Endodermal cell (in vitro differentiated cells): ENCODE measurements at regions not wholly inside any gene's neighbourhood (a gene's known extent, or its start where the extent isn't known, plus 50 kb on each side); places are given as distances from the start of the nearest gene placed in this dataset.
A peak's percentile ranks its signal among the peaks of the same experiment; 100 is the strongest.

ENCODE experiments used
- DNase-seq: peaks from one replicate; pipeline ENCODE4 v3.0.0-alpha.2; 2017
- H3K27ac ChIP-seq: 2 replicates; pipeline ENCODE4 v1.5.1; 2013; ENCODE audit warnings: mild to moderate bottlenecking, low read depth, low read length, moderate library complexity
- H3K27me3 ChIP-seq: 2 replicates; pipeline ENCODE4 v1.6.1; 2013; ENCODE audit warnings: mild to moderate bottlenecking, low read length, moderate library complexity; ENCODE audit not compliant: insufficient read depth, control insufficient read depth, poor library complexity, severe bottlenecking
- H3K36me3 ChIP-seq: 2 replicates; pipeline ENCODE4 v1.7.0; 2013; ENCODE audit warnings: mild to moderate bottlenecking, low read length, moderate library complexity; ENCODE audit not compliant: control insufficient read depth, insufficient read depth
- H3K4me1 ChIP-seq: one replicate; pipeline ENCODE4 v1.7.0; 2013; ENCODE audit warnings: low read length; ENCODE audit not compliant: control insufficient read depth, insufficient read depth
- H3K4me3 ChIP-seq: 2 replicates; pipeline ENCODE4 v1.5.1; 2013; ENCODE audit warnings: mild to moderate bottlenecking, low read length, moderate library complexity
- H3K9ac ChIP-seq: 2 replicates; pipeline ENCODE4 v1.6.1; 2013; ENCODE audit warnings: mild to moderate bottlenecking, low read length, moderate library complexity; ENCODE audit not compliant: poor library complexity, severe bottlenecking; ENCODE audit errors: extremely low read depth
- H3K9me3 ChIP-seq: 2 replicates; pipeline ENCODE4 v1.6.1; 2013; ENCODE audit warnings: mild to moderate bottlenecking, low read length, moderate library complexity; ENCODE audit not compliant: control insufficient read depth
- H3K27ac Mint-ChIP-seq: 2 replicates; pipeline ENCODE4 v1.8.0; 2020; ENCODE audit warnings: mixed read lengths
- H3K27me3 Mint-ChIP-seq: 2 replicates; pipeline ENCODE4 v1.8.0; 2021; ENCODE audit warnings: mild to moderate bottlenecking, mixed read lengths; ENCODE audit not compliant: insufficient read depth
- H3K36me3 Mint-ChIP-seq: 2 replicates; pipeline ENCODE4 v1.8.0; 2020; ENCODE audit warnings: low read depth, mixed read lengths
- H3K4me1 Mint-ChIP-seq: 2 replicates; pipeline ENCODE4 v1.8.0; 2020; ENCODE audit warnings: mixed read lengths
- H3K4me3 Mint-ChIP-seq: 2 replicates; pipeline ENCODE4 v1.8.0; 2020; ENCODE audit warnings: mild to moderate bottlenecking, moderate library complexity, mixed read lengths
- H3K9me3 Mint-ChIP-seq: 2 replicates; pipeline ENCODE4 v1.8.0; 2020; ENCODE audit warnings: mild to moderate bottlenecking, mixed read lengths
- CTCF ChIP-seq: fragments of 200-600 bp; sonication (generic); conservative IDR thresholded peaks from 2 replicates; pipeline ENCODE4 v1.5.0; 2021; ENCODE audit warnings: antibody characterized with exemption, mild to moderate bottlenecking
- WGBS, 2 experiments: methylation state at CpG; one replicate each; pipeline versions ENCODE4 v1.1.5 to v1.1.7; 2013; ENCODE audit warnings: missing lambda C conversion rate in 2 of 2, mixed read lengths in 1 of 2; ENCODE audit not compliant: insufficient coverage in 1 of 2, insufficient read length in 1 of 2; 5-methylcytosine and 5-hydroxymethylcytosine counted together

DNA sequence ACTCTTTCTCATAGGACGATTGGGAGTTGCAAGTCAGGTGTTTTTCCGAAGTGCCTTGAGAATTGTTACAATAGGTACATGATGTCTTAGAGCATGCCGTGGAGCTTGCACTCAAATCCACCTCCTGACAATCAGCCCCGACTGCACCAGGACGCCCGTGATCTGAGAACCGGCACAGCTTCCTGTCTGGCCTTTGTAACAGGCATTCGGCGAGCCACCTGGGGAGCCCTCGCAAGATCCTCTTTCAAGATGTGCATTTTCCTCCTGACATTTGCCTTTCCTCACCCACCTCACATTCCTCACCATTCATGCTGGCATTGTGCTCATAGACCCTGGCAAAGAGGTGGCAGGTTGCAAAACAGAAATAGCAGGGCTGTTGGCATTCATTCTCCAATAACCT, 427.3 kb downstream of the GALR1 start:
- TF ChIP-seq CTCF: no peak
- Histone ChIP-seq H3K4me1 (no peaks in the 10 kb centered on the region), H3K36me3 (no peaks in the 10 kb centered on the region), H3K27me3 (no peaks in the 10 kb centered on the region), H3K27ac (no peak overlapping the region), H3K9ac (no peak overlapping the region), H3K4me3 (no peak overlapping the region), H3K9me3 (no peaks in the 10 kb centered on the region)
- H3K27ac Mint-ChIP-seq: no peak overlapping the region
- no peaks in the 10 kb centered on the region for H3K36me3 Mint-ChIP-seq
- peaks cover 4% of the 10 kb centered on the region for H3K27me3 Mint-ChIP-seq
- WGBS, 2 experiments: 22 to 48% methylated on average over 5 to 10 of the region's 10 CpGs
- no peak overlapping the region for H3K4me3 Mint-ChIP-seq
- peaks cover 4% of the 10 kb centered on the region for H3K4me1 Mint-ChIP-seq
- no peaks in the 10 kb centered on the region for H3K9me3 Mint-ChIP-seq
- peak; percentile 75 for DNase-seq

DNA sequence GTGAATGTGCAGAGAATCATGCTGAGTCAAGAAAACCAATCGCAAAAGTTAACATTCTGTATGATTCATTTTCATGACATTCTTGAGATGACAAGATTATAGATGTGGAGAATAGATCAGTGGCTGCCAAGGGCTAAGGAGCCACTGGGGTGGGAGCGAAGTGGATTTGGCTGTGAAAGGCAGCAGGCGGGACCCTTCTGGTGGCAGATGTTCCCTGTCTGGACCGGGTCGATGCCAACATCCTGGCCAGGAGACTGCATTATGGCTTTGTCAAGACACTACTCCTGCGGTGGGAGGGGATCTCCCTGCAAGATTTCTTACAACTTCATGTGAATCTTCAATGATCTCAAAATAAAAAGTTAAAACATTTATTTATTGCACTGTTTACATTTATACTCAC, 427.9 kb downstream of the GALR1 start:
- Histone ChIP-seq H3K4me1 (no peaks in the 10 kb centered on the region), H3K9me3 (no peaks in the 10 kb centered on the region), H3K27me3 (no peaks in the 10 kb centered on the region), H3K4me3 (no peak overlapping the region), H3K27ac (no peak overlapping the region), H3K9ac (no peak overlapping the region), H3K36me3 (no peaks in the 10 kb centered on the region)
- no peak for DNase-seq
- no peak overlapping the region for H3K27ac Mint-ChIP-seq
- peaks cover 4% of the 10 kb centered on the region for H3K4me1 Mint-ChIP-seq
- no peak for TF ChIP-seq CTCF
- H3K36me3 Mint-ChIP-seq: no peaks in the 10 kb centered on the region
- 92 to 98% methylated on average over 5 to 6 of the region's 6 CpGs for WGBS, 2 experiments
- no peaks in the 10 kb centered on the region for H3K9me3 Mint-ChIP-seq
- H3K4me3 Mint-ChIP-seq: no peak overlapping the region
- H3K27me3 Mint-ChIP-seq: peaks cover 1% of the 10 kb centered on the region

GRCh38 chr18:77679869-77680268, 430.2 kb downstream of the GALR1 start:
- Histone ChIP-seq H3K4me1 (no peaks in the 10 kb centered on the region), H3K9me3 (no peaks in the 10 kb centered on the region), H3K4me3 (no peak overlapping the region), H3K9ac (no peak overlapping the region), H3K27me3 (no peaks in the 10 kb centered on the region), H3K27ac (no peak overlapping the region), H3K36me3 (no peaks in the 10 kb centered on the region)
- no peak for TF ChIP-seq CTCF
- no peaks in the 10 kb centered on the region for H3K36me3 Mint-ChIP-seq
- peaks cover 4% of the 10 kb centered on the region for H3K4me1 Mint-ChIP-seq
- H3K9me3 Mint-ChIP-seq: no peaks in the 10 kb centered on the region
- WGBS, 2 experiments: 100% methylated on average over 1 to 2 of the region's 3 CpGs
- H3K27me3 Mint-ChIP-seq: no peaks in the 10 kb centered on the region
- no peak overlapping the region for H3K27ac Mint-ChIP-seq
- no peak for DNase-seq
- no peak overlapping the region for H3K4me3 Mint-ChIP-seq
